Muscle layer of duodenum (tissue), 2 donors: ENCODE measurements at regions not wholly inside any gene's neighbourhood (a gene's known extent, or its start where the extent isn't known, plus 50 kb on each side); places are given as distances from the start of the nearest gene placed in this dataset.

Source experiments
- H3K27ac ChIP-seq: one replicate; pipeline ENCODE4 v1.7.0; 2013; ENCODE audit warnings: mild to moderate bottlenecking, low read length
- H3K27me3 ChIP-seq: one replicate; pipeline ENCODE4 v1.7.0; 2013; ENCODE audit warnings: low read depth, mild to moderate bottlenecking, control low read depth, low read length
- H3K36me3 ChIP-seq, 2 donors: one replicate each; pipeline ENCODE4 v1.7.0; 2013; ENCODE audit warnings: low read length in 2 of 2, control low read depth in 1 of 2, mild to moderate bottlenecking in 1 of 2; ENCODE audit not compliant: insufficient read depth in 2 of 2, control insufficient read depth in 1 of 2
- H3K4me1 ChIP-seq, 2 donors: one replicate each; pipeline ENCODE4 v1.7.0; 2013; ENCODE audit warnings: low read length in 2 of 2, mild to moderate bottlenecking in 2 of 2, control low read depth in 1 of 2, moderate library complexity in 1 of 2; ENCODE audit not compliant: insufficient read depth in 2 of 2, control insufficient read depth in 1 of 2
- H3K4me3 ChIP-seq, 2 donors: one replicate each; pipeline ENCODE4 v1.7.0; 2013; ENCODE audit warnings: low read length in 2 of 2, low read depth in 1 of 2, mild to moderate bottlenecking in 1 of 2
- H3K9me3 ChIP-seq, 2 donors: one replicate each; pipeline ENCODE4 v1.7.0; 2013; ENCODE audit warnings: low read length in 2 of 2, control low read depth in 1 of 2, mild to moderate bottlenecking in 1 of 2; ENCODE audit not compliant: control insufficient read depth in 1 of 2
- donor health status: healthy.

DNA sequence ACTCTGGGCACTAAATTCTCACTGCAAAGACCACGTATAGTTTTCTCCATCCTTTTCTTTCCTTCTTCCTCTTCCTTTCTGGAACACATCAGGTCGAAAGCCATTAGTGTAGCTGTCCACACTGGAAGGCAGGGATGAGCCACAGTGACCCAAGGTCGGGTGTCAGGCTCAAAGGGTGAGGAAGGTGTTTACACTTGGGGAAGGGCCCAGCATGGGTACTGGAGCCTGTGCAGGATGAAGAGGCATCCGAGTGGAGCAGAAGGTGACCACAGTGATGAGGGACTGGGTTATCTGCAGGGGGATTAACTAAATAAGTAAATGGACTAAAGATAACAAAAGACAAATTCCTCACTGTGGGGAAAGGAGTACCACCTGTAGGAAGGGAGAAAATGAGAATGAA lies 164.0 kb downstream of the SOX9 start:
- no peak overlapping the region for H3K4me3 ChIP-seq
- no peaks in the 10 kb centered on the region for H3K36me3 ChIP-seq
- no peaks in the 10 kb centered on the region for H3K27me3 ChIP-seq
- H3K27ac ChIP-seq, result no peak overlapping the region
- H3K4me1 ChIP-seq, result no peaks in the 10 kb centered on the region
- H3K9me3 ChIP-seq, result no peaks in the 10 kb centered on the region

DNA sequence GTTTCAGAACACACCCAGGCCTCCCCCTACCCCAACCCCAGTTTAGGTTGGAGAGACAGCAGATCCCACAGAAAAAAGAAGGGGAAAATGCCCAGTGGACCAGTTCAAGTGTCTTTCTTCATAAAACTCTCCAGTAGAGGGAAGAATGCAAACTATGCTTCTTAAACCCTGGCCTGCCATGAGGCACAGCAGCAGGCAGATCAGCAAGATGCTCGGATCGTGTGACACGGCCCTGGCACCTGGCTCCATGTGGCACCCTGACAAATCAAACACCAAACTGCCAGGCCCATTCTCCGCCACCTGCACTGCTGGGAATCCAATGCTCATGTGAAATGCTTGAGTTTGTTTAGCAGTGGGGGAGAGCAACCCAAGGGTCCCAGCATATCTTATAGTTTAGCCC lies 166.8 kb downstream of the SOX9 start:
- no peaks in the 10 kb centered on the region for H3K9me3 ChIP-seq
- no peaks in the 10 kb centered on the region for H3K4me1 ChIP-seq
- no peaks in the 10 kb centered on the region for H3K27me3 ChIP-seq
- H3K27ac ChIP-seq, result no peak overlapping the region
- H3K36me3 ChIP-seq, result no peaks in the 10 kb centered on the region
- no peak overlapping the region for H3K4me3 ChIP-seq

DNA sequence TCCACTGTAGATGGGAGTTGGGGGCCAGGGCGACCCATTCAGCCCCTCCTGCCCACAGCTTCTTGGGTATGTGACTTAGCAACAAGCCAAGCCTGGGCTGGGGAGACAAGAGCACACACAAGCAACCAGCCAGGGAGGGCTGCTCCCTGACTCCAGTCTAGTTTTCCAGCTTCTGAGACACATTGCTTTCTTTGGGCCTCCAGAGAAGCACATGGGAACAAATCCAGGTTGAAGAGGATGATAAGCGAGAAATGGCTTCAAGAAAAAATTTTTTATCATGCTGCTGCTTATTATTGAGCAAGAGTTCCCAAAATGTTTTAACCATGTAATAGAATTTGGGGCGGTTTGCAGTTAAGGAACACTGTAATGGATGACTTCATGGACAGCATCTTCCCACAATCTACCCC lies 173.7 kb downstream of the SOX9 start:
- H3K4me3 ChIP-seq, result no peak overlapping the region
- no peaks in the 10 kb centered on the region for H3K9me3 ChIP-seq
- H3K27me3 ChIP-seq, result no peaks in the 10 kb centered on the region
- no peaks in the 10 kb centered on the region for H3K4me1 ChIP-seq
- H3K36me3 ChIP-seq, result no peaks in the 10 kb centered on the region
- H3K27ac ChIP-seq, result no peak overlapping the region

DNA sequence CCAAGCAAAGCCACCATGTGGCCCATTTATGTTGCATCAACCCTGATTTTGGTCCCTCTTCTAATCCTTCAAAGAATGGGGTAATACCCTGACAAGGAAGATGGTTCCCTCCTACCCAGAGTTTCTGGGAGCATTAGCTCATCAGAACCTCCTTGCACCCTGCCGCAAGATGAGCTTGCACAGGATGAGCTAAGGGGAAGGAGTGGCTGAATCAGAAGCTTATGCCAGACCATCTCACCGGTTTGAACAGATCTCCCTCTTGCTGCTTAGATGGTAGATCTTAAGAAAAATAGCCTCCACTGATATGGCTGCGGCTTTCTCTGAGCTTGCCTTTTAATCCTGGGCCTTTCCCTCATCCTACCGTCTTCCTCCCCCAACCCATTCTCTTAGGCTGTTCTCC lies 175.1 kb downstream of the SOX9 start:
- H3K27ac ChIP-seq, result no peak overlapping the region

DNA sequence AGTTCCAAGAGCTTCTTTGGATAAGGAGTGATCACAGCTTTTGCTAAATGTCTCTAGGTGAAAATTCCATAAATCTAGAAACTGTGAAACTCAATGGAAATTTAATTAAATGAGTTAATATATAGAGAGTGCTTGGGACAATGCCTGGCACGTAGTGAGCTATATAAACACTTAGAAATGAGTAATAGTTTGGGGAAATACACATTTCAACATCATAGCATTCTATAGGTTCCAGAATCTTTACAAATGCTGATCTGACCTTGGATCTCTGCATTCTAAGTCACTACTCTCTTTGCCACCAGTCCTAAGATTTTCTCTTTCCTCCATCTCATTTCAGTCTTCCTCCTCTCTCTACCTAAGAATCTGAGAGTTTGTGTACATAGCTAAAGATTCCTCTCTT lies 175.6 kb downstream of the SOX9 start:
- Histone ChIP-seq H3K9me3 (no peaks in the 10 kb centered on the region), H3K36me3 (no peaks in the 10 kb centered on the region), H3K27ac (no peak overlapping the region), H3K27me3 (no peaks in the 10 kb centered on the region), H3K4me3 (no peak overlapping the region), H3K4me1 (no peaks in the 10 kb centered on the region)

More for the DNA sequence above, 175.1 kb downstream of the SOX9 start:
- no peaks in the 10 kb centered on the region for H3K27me3 ChIP-seq
- H3K4me1 ChIP-seq, result no peaks in the 10 kb centered on the region
- no peaks in the 10 kb centered on the region for H3K9me3 ChIP-seq
- no peak overlapping the region for H3K4me3 ChIP-seq
- H3K36me3 ChIP-seq, result no peaks in the 10 kb centered on the region

DNA sequence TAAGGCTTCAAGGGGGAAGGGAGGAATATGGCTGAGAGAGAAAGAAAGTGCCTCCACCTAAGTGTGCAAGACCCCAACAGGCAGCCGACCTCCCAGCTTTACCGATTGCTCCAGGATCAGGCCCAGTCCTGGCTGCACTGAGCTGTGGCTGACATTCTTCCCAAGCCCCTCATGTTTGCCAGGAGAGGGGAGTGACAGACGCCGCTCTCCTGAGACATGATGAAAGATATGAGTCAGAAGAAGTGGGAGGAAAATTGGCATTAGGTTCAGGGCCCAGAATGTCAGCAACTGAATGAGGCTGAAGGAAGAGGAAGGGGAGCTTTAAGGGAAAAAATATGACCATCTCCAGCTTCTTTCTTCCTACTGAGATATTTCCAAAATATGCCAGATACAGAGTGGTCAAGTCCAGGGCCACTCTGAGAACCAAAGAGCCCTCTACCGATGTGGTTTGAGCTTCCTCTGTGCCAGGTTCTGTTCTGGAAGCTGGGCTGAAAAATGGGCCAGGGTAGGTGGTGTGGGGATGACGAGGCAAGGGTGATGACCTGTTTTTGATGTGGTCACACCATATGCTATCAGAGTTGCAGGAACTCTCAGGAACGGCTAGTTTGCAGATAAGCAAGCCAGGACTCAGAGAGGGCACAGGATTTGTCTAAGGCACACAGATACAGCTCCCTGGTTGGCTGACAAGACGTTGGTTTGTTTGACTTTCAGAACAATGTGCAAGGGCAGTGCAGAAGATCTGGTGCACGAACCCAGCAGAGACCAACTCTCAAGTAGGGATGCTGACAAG lies 176.7 kb downstream of the SOX9 start:
- no peaks in the 10 kb centered on the region for H3K4me1 ChIP-seq
- H3K27me3 ChIP-seq, result no peaks in the 10 kb centered on the region
- H3K9me3 ChIP-seq, result no peaks in the 10 kb centered on the region
- no peaks in the 10 kb centered on the region for H3K36me3 ChIP-seq
- H3K4me3 ChIP-seq, result no peak overlapping the region
- no peak overlapping the region for H3K27ac ChIP-seq

DNA sequence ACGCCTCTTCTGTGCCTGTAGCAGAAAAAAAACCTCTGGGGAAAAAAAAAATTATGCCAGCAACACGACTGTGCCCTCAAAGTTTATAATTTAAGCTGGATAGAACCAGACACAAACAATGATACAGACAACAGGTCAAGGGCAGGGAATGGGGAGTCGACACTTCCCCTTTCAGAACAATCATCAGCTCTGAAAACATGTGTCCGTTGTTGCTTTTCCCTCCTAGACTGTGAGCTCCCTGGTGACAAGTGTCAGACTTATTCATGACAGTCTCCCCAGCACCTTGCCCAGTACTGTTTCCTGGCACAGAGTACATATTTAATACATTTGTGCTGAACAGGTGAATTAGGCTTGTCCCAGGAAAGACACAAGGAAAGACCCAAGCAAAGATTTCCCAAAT lies 178.3 kb downstream of the SOX9 start:
- Histone ChIP-seq H3K4me3 (no peak overlapping the region), H3K9me3 (no peaks in the 10 kb centered on the region), H3K4me1 (no peaks in the 10 kb centered on the region), H3K27ac (no peak overlapping the region), H3K27me3 (no peaks in the 10 kb centered on the region), H3K36me3 (no peaks in the 10 kb centered on the region)

DNA sequence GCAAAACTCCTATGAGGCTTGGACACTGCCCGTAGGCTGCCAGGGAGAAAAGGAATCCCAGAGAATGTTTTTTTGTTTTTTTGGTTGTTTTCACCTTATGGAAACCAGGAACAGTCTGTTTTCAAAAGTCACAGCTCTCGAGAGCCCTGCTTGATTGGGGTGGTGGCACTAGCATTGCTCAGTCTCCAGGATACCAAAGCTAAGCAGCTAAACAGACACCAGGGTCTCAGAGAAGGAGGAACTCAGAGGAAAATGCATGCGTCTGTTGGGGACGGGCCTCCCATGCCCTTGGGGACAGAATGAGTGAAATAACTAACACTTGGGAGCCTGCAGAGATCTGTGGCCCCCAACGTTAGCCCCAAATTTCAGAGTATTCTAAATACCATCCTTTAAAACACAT lies 178.8 kb downstream of the SOX9 start:
- H3K27me3 ChIP-seq, result no peaks in the 10 kb centered on the region
- H3K27ac ChIP-seq, result no peak overlapping the region
- no peak overlapping the region for H3K4me3 ChIP-seq
- H3K4me1 ChIP-seq, result no peaks in the 10 kb centered on the region
- no peaks in the 10 kb centered on the region for H3K36me3 ChIP-seq
- H3K9me3 ChIP-seq, result no peaks in the 10 kb centered on the region

DNA sequence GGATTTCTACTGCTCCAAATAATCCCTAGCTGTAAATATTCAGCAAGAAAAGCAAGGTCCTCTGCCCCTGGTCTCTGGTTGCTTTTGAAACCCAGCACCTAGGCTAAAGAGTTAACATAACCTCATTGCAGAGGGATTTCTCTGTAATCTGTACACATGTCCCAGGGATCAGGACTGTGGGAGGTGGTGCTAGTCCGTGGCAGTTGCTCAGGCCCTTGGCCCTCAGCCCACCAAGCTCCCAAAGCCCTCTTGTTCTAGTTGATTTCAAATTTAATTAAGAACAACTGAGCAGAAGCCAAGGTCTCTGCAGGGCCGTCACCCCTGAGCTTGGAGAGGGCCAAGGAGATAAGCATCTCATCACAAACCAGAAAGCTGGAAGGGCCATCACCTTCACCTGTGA lies 181.1 kb downstream of the SOX9 start:
- no peak overlapping the region for H3K4me3 ChIP-seq
- H3K9me3 ChIP-seq, result no peaks in the 10 kb centered on the region
- no peaks in the 10 kb centered on the region for H3K27me3 ChIP-seq
- H3K4me1 ChIP-seq, result no peaks in the 10 kb centered on the region
- no peaks in the 10 kb centered on the region for H3K36me3 ChIP-seq
- no peak overlapping the region for H3K27ac ChIP-seq

DNA sequence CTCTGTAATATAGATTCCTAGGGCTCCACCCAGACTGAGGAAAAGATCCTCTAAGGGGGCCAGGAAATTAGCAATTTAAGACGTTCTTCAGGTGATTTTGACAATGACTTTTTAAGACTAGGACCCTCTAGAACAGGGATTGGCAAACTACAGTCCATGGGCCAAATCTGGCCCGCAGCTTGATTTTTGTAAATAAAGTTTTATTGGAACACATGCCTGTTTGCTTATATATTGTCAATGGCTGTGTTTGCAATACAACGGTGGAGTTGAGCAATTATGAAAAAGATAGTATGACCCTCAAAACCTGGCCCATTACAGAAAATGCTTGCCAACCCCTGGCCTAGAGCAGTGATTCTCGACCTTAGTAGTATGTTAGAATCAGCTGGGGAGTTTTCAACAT lies 181.9 kb downstream of the SOX9 start:
- no peak overlapping the region for H3K27ac ChIP-seq
- no peaks in the 10 kb centered on the region for H3K9me3 ChIP-seq
- no peaks in the 10 kb centered on the region for H3K27me3 ChIP-seq
- no peaks in the 10 kb centered on the region for H3K36me3 ChIP-seq
- no peaks in the 10 kb centered on the region for H3K4me1 ChIP-seq
- no peak overlapping the region for H3K4me3 ChIP-seq

DNA sequence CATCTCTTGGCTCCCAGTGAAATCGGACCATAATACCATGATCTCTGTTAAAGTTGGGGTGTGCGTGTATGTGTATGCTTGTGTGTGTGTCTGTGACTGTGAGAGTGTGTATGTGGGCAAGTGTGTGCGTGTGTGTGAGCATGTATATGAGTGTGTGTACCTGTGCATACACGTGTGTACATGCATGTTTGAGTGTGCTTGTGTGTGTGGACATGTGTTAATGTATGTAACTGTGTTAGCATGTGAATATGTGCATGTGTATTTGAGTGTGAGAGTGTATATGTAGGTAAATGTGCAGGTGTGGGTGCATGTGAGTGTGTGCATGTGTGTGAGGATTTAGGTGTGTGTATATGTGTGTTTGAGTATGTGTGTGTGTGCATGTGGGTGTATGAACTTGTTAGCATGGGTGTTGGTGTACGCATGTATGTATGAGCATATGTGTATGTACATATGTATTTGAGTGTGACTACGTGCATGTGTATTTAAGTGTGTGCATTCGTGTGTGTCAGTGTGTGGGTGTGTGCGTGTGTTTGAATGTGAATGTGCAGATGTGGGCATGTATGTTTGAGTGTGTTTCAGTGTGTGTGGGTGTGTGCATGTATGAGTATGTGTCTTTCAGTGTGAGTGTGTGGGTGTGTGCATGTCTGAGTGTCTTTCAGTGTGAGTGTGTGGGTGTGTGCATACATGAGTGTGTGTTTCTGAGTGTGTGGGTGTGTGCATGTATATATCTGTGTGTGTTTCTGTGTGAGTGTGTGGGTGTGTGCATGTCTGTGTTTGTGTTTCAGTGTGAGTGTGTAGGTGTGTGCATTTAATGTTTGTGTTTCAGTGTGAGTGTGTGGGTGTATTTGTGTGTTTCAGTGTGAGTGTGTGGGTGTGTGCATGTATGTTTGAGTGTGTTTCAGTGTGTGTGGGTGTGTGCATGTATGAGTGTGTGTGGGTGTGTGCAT lies 183.2 kb downstream of the SOX9 start:
- no peaks in the 10 kb centered on the region for H3K9me3 ChIP-seq
- no peak overlapping the region for H3K4me3 ChIP-seq
- H3K27me3 ChIP-seq, result no peaks in the 10 kb centered on the region
- H3K4me1 ChIP-seq, result no peaks in the 10 kb centered on the region
- no peak overlapping the region for H3K27ac ChIP-seq
- H3K36me3 ChIP-seq, result no peaks in the 10 kb centered on the region
